ENCODE measurements at regions not wholly inside any gene's neighbourhood (a gene's known extent, or its start where the extent isn't known, plus 50 kb on each side); places are given as distances from the start of the nearest gene placed in this dataset.

GRCh38 chr4:16365036-16365569, 138.8 kb upstream of the TAPT1 start:
- DNase-seq (ENCODE audit: low spot score) = no peak

GRCh38 chr4:16360694-16361262, 134.5 kb upstream of the TAPT1 start:
- DNase-seq (ENCODE audit: low spot score) = no peak

GRCh38 chr4:16353165-16353564, 126.9 kb upstream of the TAPT1 start:
- no peak for DNase-seq (ENCODE audit: low spot score)

- no peak for DNase-seq (ENCODE audit: low spot score)
These were observed 124.9 kb upstream of the TAPT1 start for GRCh38 chr4:16351161-16351560.

- DNase-seq (ENCODE audit: low spot score) = no peak
These were observed 118.6 kb upstream of the TAPT1 start for GRCh38 chr4:16344853-16345252.

- DNase-seq (ENCODE audit: low spot score) = no peak
These were observed 111.7 kb upstream of the TAPT1 start for GRCh38 chr4:16337936-16338335.

- no peak for DNase-seq (ENCODE audit: low spot score)
These were observed 108.3 kb upstream of the TAPT1 start for GRCh38 chr4:16334601-16335000.

GRCh38 chr4:16329797-16330134, 103.5 kb upstream of the TAPT1 start:
- DNase-seq (ENCODE audit: low spot score) = no peak

- no peak for DNase-seq (ENCODE audit: low spot score)
These were observed 103.0 kb upstream of the TAPT1 start for GRCh38 chr4:16329125-16329796.

- DNase-seq (ENCODE audit: low spot score) = no peak
These were observed 95.9 kb upstream of the TAPT1 start for GRCh38 chr4:16322183-16322582.

- DNase-seq (ENCODE audit: low spot score) = no peak
These were observed 89.2 kb upstream of the TAPT1 start for GRCh38 chr4:16315456-16315855.

- DNase-seq (ENCODE audit: low spot score) = no peak
These were observed 84.3 kb upstream of the TAPT1 start for GRCh38 chr4:16310606-16311005.

GRCh38 chr4:16302648-16303047, 76.4 kb upstream of the TAPT1 start:
- no peak for DNase-seq (ENCODE audit: low spot score)

- DNase-seq (ENCODE audit: low spot score) = no peak
These were observed 70.7 kb upstream of the TAPT1 start for GRCh38 chr4:16297003-16297402.

GRCh38 chr4:16294455-16294854, 68.2 kb upstream of the TAPT1 start:
- no peak for DNase-seq (ENCODE audit: low spot score)

GRCh38 chr4:16293210-16293838, 67.1 kb upstream of the TAPT1 start:
- DNase-seq (ENCODE audit: low spot score) = no peak

GRCh38 chr4:16292585-16292984, 66.3 kb upstream of the TAPT1 start:
- no peak for DNase-seq (ENCODE audit: low spot score)

GRCh38 chr4:16290681-16291420, 64.6 kb upstream of the TAPT1 start:
- DNase-seq (ENCODE audit: low spot score) = no peak

- no peak for DNase-seq (ENCODE audit: low spot score)
These were observed 63.8 kb upstream of the TAPT1 start for GRCh38 chr4:16289897-16290554.

GRCh38 chr4:16284050-16284449, 57.8 kb upstream of the TAPT1 start:
- DNase-seq (ENCODE audit: low spot score) = no peak

GRCh38 chr4:16278178-16278577, 51.9 kb upstream of the TAPT1 start:
- DNase-seq (ENCODE audit: low spot score) = no peak

Measured in mucosa of gallbladder (tissue), 1 donor.